Karpas-422 (cell line): ENCODE measurements at regions not wholly inside any gene's neighbourhood (a gene's known extent, or its start where the extent isn't known, plus 50 kb on each side); places are given as distances from the start of the nearest gene placed in this dataset.

Source experiments
- DNase-seq: peaks from one replicate; pipeline ENCODE4 v3.0.0-alpha.2; 2015
- H2AFZ ChIP-seq: fragments of 200-600 bp; sonication (generic); 2 replicates; pipeline ENCODE4 v1.6.1; 2014; ENCODE audit warnings: antibody characterized with exemption, low read length, mixed read lengths
- H3K27ac ChIP-seq: fragments of 200-600 bp; sonication (generic); 2 replicates; pipeline ENCODE4 v1.5.1; 2014; ENCODE audit warnings: mild to moderate bottlenecking, low read length, moderate library complexity
- H3K27me3 ChIP-seq: fragments of 200-600 bp; sonication (generic); 2 replicates; pipeline ENCODE4 v1.6.1; 2014; ENCODE audit warnings: low read length, mixed read lengths
- H3K36me3 ChIP-seq: fragments of 200-600 bp; sonication (generic); 2 replicates; pipeline ENCODE4 v1.6.1; 2014; ENCODE audit warnings: low read length, mixed read lengths; ENCODE audit not compliant: insufficient read depth
- H3K4me1 ChIP-seq: fragments of 200-600 bp; sonication (generic); 2 replicates; pipeline ENCODE4 v1.6.1; 2014; ENCODE audit warnings: mild to moderate bottlenecking, low read length, mixed read lengths
- H3K4me2 ChIP-seq: fragments of 200-600 bp; sonication (generic); 2 replicates; pipeline ENCODE4 v1.6.1; 2014; ENCODE audit warnings: low read length, low read depth, mild to moderate bottlenecking; ENCODE audit not compliant: poor library complexity, severe bottlenecking
- H3K4me3 ChIP-seq: fragments of 200-600 bp; sonication (generic); 2 replicates; pipeline ENCODE4 v1.5.1; 2014; ENCODE audit warnings: mild to moderate bottlenecking, antibody characterized with exemption, low read length, mixed read lengths
- H3K79me2 ChIP-seq: fragments of 200-600 bp; sonication (generic); 2 replicates; pipeline ENCODE4 v1.6.1; 2014; ENCODE audit warnings: mild to moderate bottlenecking, low read length, mixed read lengths
- H3K9ac ChIP-seq: fragments of 200-600 bp; sonication (generic); 2 replicates; pipeline ENCODE4 v1.6.0; 2014; ENCODE audit warnings: low read length
- H3K9me2 ChIP-seq: fragments of 200-600 bp; sonication (generic), shearing (Covaris generic); replicated peaks from 2 replicates; pipeline ENCODE4 v1.6.0; 2014; ENCODE audit warnings: mild to moderate bottlenecking, low read length, moderate library complexity; ENCODE audit not compliant: insufficient read depth
- H3K9me3 ChIP-seq: fragments of 300-700, 200-600 bp; sonication (generic); 2 replicates; pipeline ENCODE4 v1.6.1; 2014; ENCODE audit warnings: low read length, mixed read lengths
- H4K20me1 ChIP-seq: fragments of 200-600 bp; sonication (generic); 2 replicates; pipeline ENCODE4 v1.6.1; 2014; ENCODE audit warnings: mild to moderate bottlenecking, antibody characterized with exemption, low read length, low read depth; ENCODE audit not compliant: insufficient read depth

- no peak overlapping the region for H3K9ac ChIP-seq
- H2AFZ ChIP-seq, result no peak overlapping the region
- no peak overlapping the region for H3K4me2 ChIP-seq
- H3K36me3 ChIP-seq, result no peaks in the 10 kb centered on the region
- H3K9me3 ChIP-seq, result no peaks in the 10 kb centered on the region
- H3K79me2 ChIP-seq, result no peaks in the 10 kb centered on the region
- H3K9me2 ChIP-seq, result no peaks in the 10 kb centered on the region
- no peak for DNase-seq
- no peak overlapping the region for H3K4me3 ChIP-seq
- H3K27ac ChIP-seq, result no peak overlapping the region
- no peaks in the 10 kb centered on the region for H3K4me1 ChIP-seq
- no peaks in the 10 kb centered on the region for H4K20me1 ChIP-seq
- H3K27me3 ChIP-seq, result 0 out of 2 replicates have a peak, but pooled peaks cover 2% of the 10 kb centered on the region
Observed at GRCh38 chr4:98801259-98801725, 127.6 kb downstream of the EIF4E start.

GRCh38 chr4:98796991-98797390 lies 131.9 kb downstream of the EIF4E start:
- H4K20me1 ChIP-seq, result no peaks in the 10 kb centered on the region
- no peaks in the 10 kb centered on the region for H3K9me3 ChIP-seq
- no peaks in the 10 kb centered on the region for H3K36me3 ChIP-seq
- no peaks in the 10 kb centered on the region for H3K79me2 ChIP-seq
- H3K27ac ChIP-seq, result no peak overlapping the region
- no peaks in the 10 kb centered on the region for H3K9me2 ChIP-seq
- no peak overlapping the region for H2AFZ ChIP-seq
- H3K9ac ChIP-seq, result no peak overlapping the region
- H3K27me3 ChIP-seq, result 0 out of 2 replicates have a peak, but pooled peaks cover 2% of the 10 kb centered on the region
- no peak overlapping the region for H3K4me2 ChIP-seq
- H3K4me3 ChIP-seq, result no peak overlapping the region
- DNase-seq, result no peak
- H3K4me1 ChIP-seq, result no peaks in the 10 kb centered on the region

GRCh38 chr4:98794565-98795205 lies 134.2 kb downstream of the EIF4E start:
- H3K4me1 ChIP-seq, result no peaks in the 10 kb centered on the region
- H3K4me2 ChIP-seq, result no peak overlapping the region
- no peaks in the 10 kb centered on the region for H3K9me3 ChIP-seq
- no peaks in the 10 kb centered on the region for H3K79me2 ChIP-seq
- no peak overlapping the region for H3K27ac ChIP-seq
- H3K36me3 ChIP-seq, result no peaks in the 10 kb centered on the region
- no peak overlapping the region for H2AFZ ChIP-seq
- H3K9me2 ChIP-seq, result no peaks in the 10 kb centered on the region
- no peak overlapping the region for H3K9ac ChIP-seq
- H4K20me1 ChIP-seq, result no peaks in the 10 kb centered on the region
- no peaks in the 10 kb centered on the region for H3K27me3 ChIP-seq
- no peak overlapping the region for H3K4me3 ChIP-seq
- no peak for DNase-seq

- no peaks in the 10 kb centered on the region for H3K36me3 ChIP-seq
- no peak for DNase-seq
- no peak overlapping the region for H3K9ac ChIP-seq
- no peaks in the 10 kb centered on the region for H3K27me3 ChIP-seq
- H3K4me2 ChIP-seq, result no peak overlapping the region
- H4K20me1 ChIP-seq, result no peaks in the 10 kb centered on the region
- no peak overlapping the region for H3K27ac ChIP-seq
- no peaks in the 10 kb centered on the region for H3K9me2 ChIP-seq
- no peak overlapping the region for H3K4me3 ChIP-seq
- H3K79me2 ChIP-seq, result no peaks in the 10 kb centered on the region
- no peaks in the 10 kb centered on the region for H3K4me1 ChIP-seq
- H3K9me3 ChIP-seq, result no peaks in the 10 kb centered on the region
- no peak overlapping the region for H2AFZ ChIP-seq
Observed at GRCh38 chr4:98793658-98794057, 135.2 kb upstream of the TSPAN5 start.

- Histone ChIP-seq H3K9ac (no peak overlapping the region), H3K79me2 (no peaks in the 10 kb centered on the region), H3K36me3 (no peaks in the 10 kb centered on the region), H3K4me2 (no peak overlapping the region), H4K20me1 (no peaks in the 10 kb centered on the region), H3K27me3 (no peaks in the 10 kb centered on the region), H3K4me1 (no peaks in the 10 kb centered on the region), H3K27ac (no peak overlapping the region), H3K9me2 (no peaks in the 10 kb centered on the region), H3K4me3 (no peak overlapping the region), H2AFZ (no peak overlapping the region), H3K9me3 (no peaks in the 10 kb centered on the region)
- DNase-seq, result no peak
Observed at GRCh38 chr4:98786866-98787265, 128.5 kb upstream of the TSPAN5 start.

GRCh38 chr4:98784947-98785706 lies 126.7 kb upstream of the TSPAN5 start:
- Histone ChIP-seq H3K4me2 (no peak overlapping the region), H3K36me3 (no peaks in the 10 kb centered on the region)

GRCh38 chr4:98781641-98782357 lies 123.4 kb upstream of the TSPAN5 start:
- no peaks in the 10 kb centered on the region for H3K9me2 ChIP-seq
- no peak overlapping the region for H2AFZ ChIP-seq
- no peaks in the 10 kb centered on the region for H3K9me3 ChIP-seq
- H3K79me2 ChIP-seq, result no peaks in the 10 kb centered on the region
- H3K4me2 ChIP-seq, result no peak overlapping the region
- H3K36me3 ChIP-seq, result no peaks in the 10 kb centered on the region
- H3K27me3 ChIP-seq, result no peaks in the 10 kb centered on the region
- no peaks in the 10 kb centered on the region for H4K20me1 ChIP-seq
- DNase-seq, result no peak
- H3K4me1 ChIP-seq, result no peaks in the 10 kb centered on the region
- H3K4me3 ChIP-seq, result no peak overlapping the region
- H3K9ac ChIP-seq, result no peak overlapping the region
- no peak overlapping the region for H3K27ac ChIP-seq

More at GRCh38 chr4:98784947-98785706, 126.7 kb upstream of the TSPAN5 start:
- Histone ChIP-seq H3K4me1 (no peaks in the 10 kb centered on the region), H3K4me3 (no peak overlapping the region), H3K27ac (no peak overlapping the region), H3K9me2 (no peaks in the 10 kb centered on the region), H4K20me1 (no peaks in the 10 kb centered on the region), H3K9me3 (no peaks in the 10 kb centered on the region), H3K27me3 (no peaks in the 10 kb centered on the region), H3K79me2 (no peaks in the 10 kb centered on the region), H3K9ac (no peak overlapping the region), H2AFZ (no peak overlapping the region)
- DNase-seq, result no peak

- no peak overlapping the region for H2AFZ ChIP-seq
- no peaks in the 10 kb centered on the region for H3K9me3 ChIP-seq
- no peaks in the 10 kb centered on the region for H3K36me3 ChIP-seq
- H3K9me2 ChIP-seq, result no peaks in the 10 kb centered on the region
- H3K27ac ChIP-seq, result no peak overlapping the region
- H3K79me2 ChIP-seq, result no peaks in the 10 kb centered on the region
- no peak overlapping the region for H3K4me3 ChIP-seq
- H3K4me1 ChIP-seq, result no peaks in the 10 kb centered on the region
- no peak overlapping the region for H3K9ac ChIP-seq
- no peak overlapping the region for H3K4me2 ChIP-seq
- DNase-seq, result no peak
- H4K20me1 ChIP-seq, result no peaks in the 10 kb centered on the region
- no peaks in the 10 kb centered on the region for H3K27me3 ChIP-seq
Observed at GRCh38 chr4:98780926-98781325, 122.5 kb upstream of the TSPAN5 start.
